ENCODE measurements at regions not wholly inside any gene's neighbourhood (a gene's known extent, or its start where the extent isn't known, plus 50 kb on each side); places are given as distances from the start of the nearest gene placed in this dataset.

DNA sequence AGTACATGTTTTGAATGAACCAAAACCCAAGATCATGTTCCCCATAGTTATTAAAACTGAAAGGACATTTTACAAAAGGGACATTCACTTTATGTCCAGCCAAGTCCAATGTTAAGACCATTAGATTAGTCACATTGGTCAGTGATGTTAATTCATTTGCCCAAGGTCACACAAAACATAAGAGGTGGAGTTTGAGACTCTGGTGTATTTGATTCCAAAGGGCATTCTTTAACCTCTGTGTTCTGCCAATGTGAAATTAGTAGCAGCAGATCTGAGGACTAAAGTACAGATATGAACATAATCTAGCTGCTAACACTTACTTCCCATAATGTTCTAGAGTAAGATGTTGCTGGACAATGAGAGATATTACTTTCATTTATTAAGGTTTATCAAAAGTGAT is 425.6 kb downstream of the TUSC7 start:
- DNase-seq: no peak
- no peaks in the 10 kb centered on the region for H3F3A ChIP-seq (replicated peaks; ENCODE audit: insufficient read depth)
- no peak overlapping the region for H3K4me3 ChIP-seq (ENCODE audit: low read depth in 2 of 2, low read length in 1 of 2)
- TF ChIP-seq MXI1 (IDR thresholded peaks at IDR 0.05; ENCODE audit: low read depth, low read length) (no peak), CHD2 (IDR thresholded peaks at IDR 0.05; ENCODE audit: low read length, partially characterized antibody) (no peak), YY1 (IDR thresholded peaks at IDR 0.05; ENCODE audit: low read depth) (no peak), FOXJ3 (CRISPR knock-in tag; IDR thresholded peaks at IDR 0.05) (no peak), NFIC (IDR thresholded peaks at IDR 0.05; ENCODE audit: borderline replicate concordance) (no peak), GATA2 (CRISPR knock-in tag; IDR thresholded peaks at IDR 0.05) (no peak), SIN3A (IDR thresholded peaks at IDR 0.05; ENCODE audit: borderline replicate concordance, low read depth, low read length) (no peak), FOSL2 (IDR thresholded peaks at IDR 0.05; ENCODE audit: borderline replicate concordance, low read depth) (no peak), POLR2AphosphoS5 (IDR thresholded peaks at IDR 0.05; ENCODE audit: low read depth, low read length) (no peak)
- TF ChIP-seq, protein P1, sequence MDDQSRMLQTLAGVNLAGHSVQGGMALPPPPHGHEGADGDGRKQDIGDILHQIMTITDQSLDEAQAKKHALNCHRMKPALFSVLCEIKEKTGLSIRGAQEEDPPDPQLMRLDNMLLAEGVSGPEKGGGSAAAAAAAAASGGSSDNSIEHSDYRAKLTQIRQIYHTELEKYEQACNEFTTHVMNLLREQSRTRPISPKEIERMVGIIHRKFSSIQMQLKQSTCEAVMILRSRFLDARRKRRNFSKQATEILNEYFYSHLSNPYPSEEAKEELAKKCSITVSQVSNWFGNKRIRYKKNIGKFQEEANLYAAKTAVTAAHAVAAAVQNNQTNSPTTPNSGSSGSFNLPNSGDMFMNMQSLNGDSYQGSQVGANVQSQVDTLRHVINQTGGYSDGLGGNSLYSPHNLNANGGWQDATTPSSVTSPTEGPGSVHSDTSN (IDR thresholded peaks at IDR 0.05): no peak
- TF ChIP-seq, protein P2, sequence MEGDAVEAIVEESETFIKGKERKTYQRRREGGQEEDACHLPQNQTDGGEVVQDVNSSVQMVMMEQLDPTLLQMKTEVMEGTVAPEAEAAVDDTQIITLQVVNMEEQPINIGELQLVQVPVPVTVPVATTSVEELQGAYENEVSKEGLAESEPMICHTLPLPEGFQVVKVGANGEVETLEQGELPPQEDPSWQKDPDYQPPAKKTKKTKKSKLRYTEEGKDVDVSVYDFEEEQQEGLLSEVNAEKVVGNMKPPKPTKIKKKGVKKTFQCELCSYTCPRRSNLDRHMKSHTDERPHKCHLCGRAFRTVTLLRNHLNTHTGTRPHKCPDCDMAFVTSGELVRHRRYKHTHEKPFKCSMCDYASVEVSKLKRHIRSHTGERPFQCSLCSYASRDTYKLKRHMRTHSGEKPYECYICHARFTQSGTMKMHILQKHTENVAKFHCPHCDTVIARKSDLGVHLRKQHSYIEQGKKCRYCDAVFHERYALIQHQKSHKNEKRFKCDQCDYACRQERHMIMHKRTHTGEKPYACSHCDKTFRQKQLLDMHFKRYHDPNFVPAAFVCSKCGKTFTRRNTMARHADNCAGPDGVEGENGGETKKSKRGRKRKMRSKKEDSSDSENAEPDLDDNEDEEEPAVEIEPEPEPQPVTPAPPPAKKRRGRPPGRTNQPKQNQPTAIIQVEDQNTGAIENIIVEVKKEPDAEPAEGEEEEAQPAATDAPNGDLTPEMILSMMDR (IDR thresholded peaks at IDR 0.05): no peak
- TF ChIP-seq, protein P3, sequence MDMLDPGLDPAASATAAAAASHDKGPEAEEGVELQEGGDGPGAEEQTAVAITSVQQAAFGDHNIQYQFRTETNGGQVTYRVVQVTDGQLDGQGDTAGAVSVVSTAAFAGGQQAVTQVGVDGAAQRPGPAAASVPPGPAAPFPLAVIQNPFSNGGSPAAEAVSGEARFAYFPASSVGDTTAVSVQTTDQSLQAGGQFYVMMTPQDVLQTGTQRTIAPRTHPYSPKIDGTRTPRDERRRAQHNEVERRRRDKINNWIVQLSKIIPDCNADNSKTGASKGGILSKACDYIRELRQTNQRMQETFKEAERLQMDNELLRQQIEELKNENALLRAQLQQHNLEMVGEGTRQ (IDR thresholded peaks at IDR 0.05; ENCODE audit: borderline replicate concordance, low read depth, low read length): no peak
- H3K9ac ChIP-seq: no peak overlapping the region
- H3K36me3 ChIP-seq (replicated peaks in 1 of 2; ENCODE audit: control insufficient read depth in 1 of 2, insufficient read depth in 2 of 2, low read length in 1 of 2): no peaks in the 10 kb centered on the region
- no peaks in the 10 kb centered on the region for H3K9me2 ChIP-seq
- H3K27ac ChIP-seq (ENCODE audit: low read depth in 2 of 2, low read length in 1 of 2): no peak overlapping the region
- ChIA-PET POLR2A (no interaction called here), CTCF (interaction anchor here (1.5 kb wide), 1 partner anchor 82 kb away, joined by 4 read pairs; no protein-coding TSS in a partner anchor)
- H3K4me2 ChIP-seq: no peak overlapping the region
- no peak overlapping the region for H2AFZ ChIP-seq (ENCODE audit: low read depth)
- no peaks in the 10 kb centered on the region for H3K79me2 ChIP-seq (ENCODE audit: insufficient read depth)
- no peaks in the 10 kb centered on the region for H3K9me3 ChIP-seq
- no peaks in the 10 kb centered on the region for H3K27me3 ChIP-seq (ENCODE audit: insufficient read depth)
- H4K20me1 ChIP-seq (ENCODE audit: insufficient read depth): no peaks in the 10 kb centered on the region
- peaks cover 0 to 2% of the 10 kb centered on the region in 2 experiments; a peak in 2 of 4 replicates for H3K4me1 ChIP-seq (ENCODE audit: control insufficient read depth in 1 of 2, insufficient read depth in 2 of 2, low read depth in 1 of 2, low read length in 1 of 2)

DNA sequence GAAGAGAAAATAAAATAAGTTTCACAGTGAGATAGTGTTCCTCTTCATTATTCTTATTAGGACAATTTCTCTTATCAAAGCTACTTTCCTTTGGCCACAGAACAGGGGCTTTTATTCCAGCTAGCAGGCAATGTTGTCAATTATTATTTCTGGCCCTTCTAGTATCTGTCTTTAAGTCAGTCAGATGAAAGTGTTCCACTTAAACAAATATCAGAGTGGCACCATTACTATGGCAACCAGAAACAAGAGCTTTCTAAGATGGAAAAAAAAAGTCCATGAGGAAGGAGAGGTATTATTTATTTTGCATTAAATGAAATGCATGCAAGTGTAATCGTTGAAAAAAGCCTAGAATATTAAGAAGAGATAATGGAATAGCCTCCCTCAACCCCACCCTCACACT is 426.4 kb downstream of the TUSC7 start:
- Histone ChIP-seq H4K20me1 (ENCODE audit: insufficient read depth) (no peaks in the 10 kb centered on the region), H3K36me3 (replicated peaks in 1 of 2; ENCODE audit: control insufficient read depth in 1 of 2, insufficient read depth in 2 of 2, low read length in 1 of 2) (no peaks in the 10 kb centered on the region), H3K4me2 (no peak overlapping the region), H3K4me1 (ENCODE audit: control insufficient read depth in 1 of 2, insufficient read depth in 2 of 2, low read depth in 1 of 2, low read length in 1 of 2) (peaks cover 0 to 2% of the 10 kb centered on the region in 2 experiments; a peak in 2 of 4 replicates), H3K4me3 (ENCODE audit: low read depth in 2 of 2, low read length in 1 of 2) (no peak overlapping the region), H2AFZ (ENCODE audit: low read depth) (no peak overlapping the region), H3K27me3 (ENCODE audit: insufficient read depth) (no peaks in the 10 kb centered on the region), H3F3A (replicated peaks; ENCODE audit: insufficient read depth) (no peaks in the 10 kb centered on the region), H3K9ac (no peak overlapping the region), H3K79me2 (ENCODE audit: insufficient read depth) (no peaks in the 10 kb centered on the region), H3K27ac (ENCODE audit: low read depth in 2 of 2, low read length in 1 of 2) (no peak overlapping the region), H3K9me2 (no peaks in the 10 kb centered on the region), H3K9me3 (no peaks in the 10 kb centered on the region)
- POLR2A ChIA-PET: no interaction called here
- 37% methylated on average over 1 of the region's 1 CpG for WGBS (ENCODE audit: low lambda C conversion rate)
- DNase-seq: no peak
- CTCF ChIA-PET: interaction anchor here (0.9 to 1.5 kb wide), 4 partner anchors 9 to 303 kb away, joined by 4 read pairs; no protein-coding TSS in a partner anchor
- TF ChIP-seq ELF1 (IDR thresholded peaks at IDR 0.05): no peak
- TF ChIP-seq, protein P4, sequence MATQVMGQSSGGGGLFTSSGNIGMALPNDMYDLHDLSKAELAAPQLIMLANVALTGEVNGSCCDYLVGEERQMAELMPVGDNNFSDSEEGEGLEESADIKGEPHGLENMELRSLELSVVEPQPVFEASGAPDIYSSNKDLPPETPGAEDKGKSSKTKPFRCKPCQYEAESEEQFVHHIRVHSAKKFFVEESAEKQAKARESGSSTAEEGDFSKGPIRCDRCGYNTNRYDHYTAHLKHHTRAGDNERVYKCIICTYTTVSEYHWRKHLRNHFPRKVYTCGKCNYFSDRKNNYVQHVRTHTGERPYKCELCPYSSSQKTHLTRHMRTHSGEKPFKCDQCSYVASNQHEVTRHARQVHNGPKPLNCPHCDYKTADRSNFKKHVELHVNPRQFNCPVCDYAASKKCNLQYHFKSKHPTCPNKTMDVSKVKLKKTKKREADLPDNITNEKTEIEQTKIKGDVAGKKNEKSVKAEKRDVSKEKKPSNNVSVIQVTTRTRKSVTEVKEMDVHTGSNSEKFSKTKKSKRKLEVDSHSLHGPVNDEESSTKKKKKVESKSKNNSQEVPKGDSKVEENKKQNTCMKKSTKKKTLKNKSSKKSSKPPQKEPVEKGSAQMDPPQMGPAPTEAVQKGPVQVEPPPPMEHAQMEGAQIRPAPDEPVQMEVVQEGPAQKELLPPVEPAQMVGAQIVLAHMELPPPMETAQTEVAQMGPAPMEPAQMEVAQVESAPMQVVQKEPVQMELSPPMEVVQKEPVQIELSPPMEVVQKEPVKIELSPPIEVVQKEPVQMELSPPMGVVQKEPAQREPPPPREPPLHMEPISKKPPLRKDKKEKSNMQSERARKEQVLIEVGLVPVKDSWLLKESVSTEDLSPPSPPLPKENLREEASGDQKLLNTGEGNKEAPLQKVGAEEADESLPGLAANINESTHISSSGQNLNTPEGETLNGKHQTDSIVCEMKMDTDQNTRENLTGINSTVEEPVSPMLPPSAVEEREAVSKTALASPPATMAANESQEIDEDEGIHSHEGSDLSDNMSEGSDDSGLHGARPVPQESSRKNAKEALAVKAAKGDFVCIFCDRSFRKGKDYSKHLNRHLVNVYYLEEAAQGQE (IDR thresholded peaks at IDR 0.05; ENCODE audit: low read depth, low read length): no peak
- no peak for TF ChIP-seq EP300 (IDR thresholded peaks at IDR 0.05; ENCODE audit: borderline replicate concordance in 1 of 2, low read depth in 1 of 2, low read length in 1 of 2)
- no peak for TF ChIP-seq NFIC (IDR thresholded peaks at IDR 0.05; ENCODE audit: borderline replicate concordance)
- no peak for TF ChIP-seq MXI1 (IDR thresholded peaks at IDR 0.05; ENCODE audit: low read depth, low read length)
- TF ChIP-seq, protein P2 (IDR thresholded peaks at IDR 0.05): no peak
- TF ChIP-seq, protein P5, sequence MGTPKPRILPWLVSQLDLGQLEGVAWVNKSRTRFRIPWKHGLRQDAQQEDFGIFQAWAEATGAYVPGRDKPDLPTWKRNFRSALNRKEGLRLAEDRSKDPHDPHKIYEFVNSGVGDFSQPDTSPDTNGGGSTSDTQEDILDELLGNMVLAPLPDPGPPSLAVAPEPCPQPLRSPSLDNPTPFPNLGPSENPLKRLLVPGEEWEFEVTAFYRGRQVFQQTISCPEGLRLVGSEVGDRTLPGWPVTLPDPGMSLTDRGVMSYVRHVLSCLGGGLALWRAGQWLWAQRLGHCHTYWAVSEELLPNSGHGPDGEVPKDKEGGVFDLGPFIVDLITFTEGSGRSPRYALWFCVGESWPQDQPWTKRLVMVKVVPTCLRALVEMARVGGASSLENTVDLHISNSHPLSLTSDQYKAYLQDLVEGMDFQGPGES (IDR thresholded peaks at IDR 0.05; ENCODE audit: low read depth, low read length): no peak
